HG03060 (cell line): ENCODE measurements at regions not wholly inside any gene's neighbourhood (a gene's known extent, or its start where the extent isn't known, plus 50 kb on each side); places are given as distances from the start of the nearest gene placed in this dataset.

Experiments used
- ATAC-seq: cut with Tn5 transposase; IDR thresholded peaks from one replicate; pipeline ENCODE4 v1.9.1; 2021; ENCODE audit warnings: low read depth, moderate number of reproducible peaks; ENCODE audit not compliant: unreplicated experiment

DNA sequence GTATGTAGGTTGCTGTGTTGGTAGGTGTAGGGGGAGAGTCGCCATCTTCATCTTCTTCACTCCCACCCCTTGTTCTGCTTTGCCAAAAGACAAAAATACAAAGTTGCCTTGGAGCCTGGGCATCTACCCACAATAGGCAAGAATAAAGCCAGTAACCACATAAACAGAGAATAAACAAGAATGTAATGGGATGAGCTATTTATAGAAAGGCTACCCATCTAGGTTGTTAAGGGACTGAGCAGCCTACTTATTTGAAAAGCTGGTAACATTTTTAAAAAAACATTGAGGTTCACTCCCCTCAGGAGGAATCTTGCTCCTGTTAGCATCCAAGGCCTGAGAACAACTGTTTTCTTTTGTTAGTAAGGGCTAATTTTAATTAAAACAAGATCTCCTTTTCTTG lies 301.4 kb upstream of the STXBP5 start:
- ATAC-seq = no peak

DNA sequence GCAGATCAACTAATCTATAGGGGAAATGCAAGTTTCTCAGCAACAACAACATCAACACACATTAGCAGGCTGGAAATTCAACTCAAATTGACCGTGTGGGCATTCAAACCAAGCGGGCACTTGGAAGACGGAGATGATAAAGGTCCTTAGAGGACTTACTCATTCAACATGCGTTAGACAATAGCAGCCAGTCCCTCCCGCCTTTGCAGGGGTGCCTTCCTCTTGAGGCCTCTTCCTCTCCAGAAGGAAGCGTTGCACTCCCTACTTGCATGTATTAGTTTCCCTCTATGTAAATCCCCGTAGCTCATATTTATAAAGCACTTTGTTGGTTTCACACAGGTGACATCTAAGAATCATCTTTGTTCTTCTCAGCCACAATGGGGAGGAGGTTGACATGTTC lies 300.8 kb upstream of the STXBP5 start:
- no peak for ATAC-seq

DNA sequence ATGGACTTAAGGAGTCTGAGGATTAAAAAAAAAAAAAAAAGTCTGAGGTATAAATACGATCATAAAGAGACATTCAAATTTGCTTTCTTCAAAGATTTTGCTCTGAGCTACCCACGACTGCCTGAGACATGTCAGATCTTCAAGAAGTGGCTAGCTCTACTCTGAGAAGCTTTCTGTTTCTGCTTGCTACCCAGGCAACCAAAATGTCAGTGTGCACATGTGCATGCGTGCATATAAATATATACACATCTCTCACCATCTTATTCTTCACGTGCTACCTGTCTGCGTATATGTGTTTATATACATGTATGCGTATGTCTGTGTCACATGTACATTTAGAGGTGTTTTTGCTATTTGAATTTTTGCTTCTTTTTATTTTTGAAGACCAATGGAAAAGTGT lies 299.6 kb upstream of the STXBP5 start:
- ATAC-seq = no peak

DNA sequence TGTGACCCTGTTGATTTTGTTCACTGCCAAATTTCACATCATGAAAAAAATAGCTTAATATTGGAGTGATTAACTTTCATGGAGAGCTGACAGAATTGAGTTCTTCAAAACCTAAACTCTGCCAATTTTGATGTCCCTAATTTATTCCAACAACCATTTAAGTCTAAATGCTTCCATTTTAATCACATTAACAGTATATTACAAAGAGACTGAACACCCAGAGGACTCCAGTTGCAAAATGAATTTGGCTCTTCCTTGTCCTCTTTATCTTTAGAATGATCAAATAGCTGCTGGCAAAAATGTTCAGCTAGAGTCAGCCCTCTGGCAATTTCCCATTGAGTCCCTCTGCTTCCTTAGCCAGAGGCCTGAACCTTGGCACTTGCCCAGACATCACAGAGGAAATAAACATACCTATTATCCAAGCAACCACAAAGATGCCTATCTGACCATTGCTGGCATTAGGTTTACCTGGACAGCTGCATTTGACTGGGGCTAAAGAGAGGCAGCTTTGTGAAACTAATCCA lies 299.0 kb upstream of the STXBP5 start:
- no peak for ATAC-seq

DNA sequence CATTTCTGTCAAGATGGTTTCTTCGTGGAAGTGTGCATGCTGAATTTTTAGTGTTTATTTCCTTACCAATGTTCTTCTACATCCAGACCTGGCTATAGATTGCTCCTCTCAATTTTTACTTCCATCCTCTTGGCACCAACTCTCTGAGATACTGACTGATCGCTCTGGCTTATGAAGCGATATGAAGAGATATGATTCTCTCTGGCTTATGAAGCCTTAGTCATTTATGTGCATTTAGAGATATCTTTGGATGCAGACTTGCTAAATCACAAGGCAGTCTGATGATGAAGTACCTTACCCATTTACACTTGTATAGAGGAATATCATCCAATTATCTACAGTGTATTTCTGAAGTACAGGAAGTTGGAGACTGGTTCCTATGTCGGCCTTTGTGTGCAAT lies 295.4 kb upstream of the STXBP5 start:
- no peak for ATAC-seq

DNA sequence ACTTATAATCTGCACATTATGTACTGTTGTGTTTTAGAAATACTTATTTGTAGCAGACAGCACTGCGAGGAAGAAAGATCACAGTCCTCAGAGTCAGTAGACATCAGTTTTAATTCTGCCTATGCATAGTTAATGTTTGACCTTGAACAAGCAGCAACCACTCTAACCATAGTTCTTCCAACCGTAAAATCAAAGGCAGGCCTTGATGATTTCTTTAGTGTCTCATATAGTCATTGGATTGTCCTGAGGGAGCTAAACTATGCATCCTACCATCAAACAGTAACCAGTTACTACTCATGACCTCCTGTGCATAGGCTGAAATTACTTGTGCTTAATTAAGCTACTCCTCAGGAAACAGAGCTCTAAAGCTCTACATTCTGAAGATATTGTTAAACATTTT lies 294.8 kb upstream of the STXBP5 start:
- ATAC-seq = no peak

DNA sequence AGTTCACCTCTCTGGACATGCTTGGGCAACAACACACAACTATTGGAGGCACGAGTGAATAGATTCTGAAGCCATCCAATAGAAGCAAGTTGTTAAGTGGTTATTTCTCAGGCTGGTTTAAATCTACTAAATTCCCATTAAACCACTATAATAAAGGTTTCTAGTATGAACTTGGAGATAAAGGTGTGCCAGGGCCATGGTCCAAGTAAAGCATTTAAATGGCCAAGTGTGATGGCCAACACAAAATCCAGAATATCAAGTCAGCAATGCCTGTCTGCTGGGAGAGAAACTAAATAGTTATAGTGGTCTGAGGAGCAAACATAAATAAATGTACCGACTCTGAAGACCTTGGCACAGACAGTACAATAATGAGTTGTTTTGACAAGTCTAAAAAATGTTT lies 294.3 kb upstream of the STXBP5 start:
- ATAC-seq = no peak

DNA sequence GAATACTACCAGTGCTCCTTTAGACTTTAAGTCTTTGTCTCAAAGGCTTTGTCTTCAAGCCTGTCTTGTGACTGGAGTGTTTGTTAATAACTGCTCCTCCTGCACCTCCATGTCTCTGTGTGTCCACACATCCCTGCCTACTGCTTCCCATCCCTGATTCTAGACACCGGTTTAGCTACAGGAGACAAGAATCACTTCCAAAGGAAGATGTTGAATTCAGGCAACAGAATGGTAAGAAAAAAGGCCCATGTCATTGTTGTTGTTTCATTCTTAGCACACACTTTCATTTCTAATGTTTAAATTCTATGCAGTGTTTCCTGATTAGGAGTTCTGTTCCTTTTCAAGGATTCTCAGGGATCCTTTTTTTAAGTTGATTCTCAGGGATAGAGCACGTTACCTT lies 293.6 kb upstream of the STXBP5 start:
- no peak for ATAC-seq

DNA sequence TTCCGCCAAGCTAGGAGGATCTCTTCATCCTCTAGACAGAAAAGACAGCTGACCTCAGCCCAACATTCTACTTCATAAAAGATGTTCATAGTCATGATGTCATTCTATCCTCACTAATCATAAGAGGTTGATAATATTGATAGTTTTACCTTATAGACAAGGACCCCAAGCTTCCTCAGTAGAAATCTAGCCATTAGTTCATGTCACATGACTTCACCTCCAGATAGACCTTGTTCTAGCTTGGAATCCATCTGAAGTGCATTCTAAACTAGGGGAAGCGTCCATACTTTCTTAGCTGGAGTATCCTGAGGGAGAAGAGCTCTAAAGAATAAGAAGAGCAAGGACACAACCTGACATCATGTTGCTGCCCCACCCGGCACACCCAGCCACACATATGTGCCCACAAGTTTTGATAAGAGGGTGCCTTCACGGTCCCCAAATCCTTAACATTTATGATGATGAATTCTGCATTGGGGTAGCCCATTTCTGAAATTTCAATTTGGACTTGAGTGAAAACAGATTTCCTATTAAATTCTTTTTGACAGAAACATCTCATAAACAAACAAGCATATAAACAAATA lies 292.5 kb upstream of the STXBP5 start:
- no peak for ATAC-seq

DNA sequence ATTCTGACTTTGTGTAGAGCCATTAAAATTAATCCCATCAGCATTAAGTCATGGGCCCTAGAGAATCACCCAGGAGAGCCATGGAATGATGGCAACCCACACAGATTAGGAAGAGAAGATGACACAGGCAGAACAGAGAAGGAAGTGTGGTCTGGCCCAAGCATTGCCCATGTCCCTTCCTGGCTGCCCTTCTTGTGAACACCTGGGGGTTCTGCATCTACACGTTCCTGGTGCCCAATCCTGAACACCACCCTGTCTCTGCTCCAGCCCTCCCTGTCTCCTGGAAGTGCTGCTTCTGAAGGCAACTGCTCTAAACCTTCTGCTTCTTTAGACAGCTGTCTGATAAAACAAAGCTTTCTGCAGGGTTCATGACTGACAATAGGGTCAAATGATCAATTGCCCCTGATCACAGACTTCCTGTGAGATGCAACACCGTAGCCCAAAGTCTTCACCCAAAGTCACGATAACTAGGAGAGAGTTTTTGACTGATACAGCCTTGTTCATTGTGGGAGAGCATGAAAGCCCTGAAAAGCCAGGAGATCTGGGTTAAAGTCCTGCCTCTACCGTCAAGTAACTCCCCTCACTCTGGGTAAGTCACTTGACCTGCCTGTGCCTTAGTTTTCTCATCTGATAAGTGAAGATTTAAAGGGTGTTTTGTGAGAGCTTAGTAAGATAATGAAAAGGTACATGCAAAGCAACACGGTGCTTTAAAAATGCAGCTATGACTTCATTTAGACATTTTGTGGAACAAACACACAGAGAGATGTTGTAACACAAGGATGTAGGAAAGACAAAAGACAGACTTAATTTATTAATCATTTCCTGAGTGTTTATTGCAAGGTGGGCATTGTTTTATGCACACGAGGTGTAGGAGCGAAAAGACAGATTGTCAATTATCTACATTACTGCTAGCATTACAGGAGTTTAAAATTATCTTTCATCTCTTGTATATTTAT lies 291.2 kb upstream of the STXBP5 start:
- ATAC-seq = no peak

DNA sequence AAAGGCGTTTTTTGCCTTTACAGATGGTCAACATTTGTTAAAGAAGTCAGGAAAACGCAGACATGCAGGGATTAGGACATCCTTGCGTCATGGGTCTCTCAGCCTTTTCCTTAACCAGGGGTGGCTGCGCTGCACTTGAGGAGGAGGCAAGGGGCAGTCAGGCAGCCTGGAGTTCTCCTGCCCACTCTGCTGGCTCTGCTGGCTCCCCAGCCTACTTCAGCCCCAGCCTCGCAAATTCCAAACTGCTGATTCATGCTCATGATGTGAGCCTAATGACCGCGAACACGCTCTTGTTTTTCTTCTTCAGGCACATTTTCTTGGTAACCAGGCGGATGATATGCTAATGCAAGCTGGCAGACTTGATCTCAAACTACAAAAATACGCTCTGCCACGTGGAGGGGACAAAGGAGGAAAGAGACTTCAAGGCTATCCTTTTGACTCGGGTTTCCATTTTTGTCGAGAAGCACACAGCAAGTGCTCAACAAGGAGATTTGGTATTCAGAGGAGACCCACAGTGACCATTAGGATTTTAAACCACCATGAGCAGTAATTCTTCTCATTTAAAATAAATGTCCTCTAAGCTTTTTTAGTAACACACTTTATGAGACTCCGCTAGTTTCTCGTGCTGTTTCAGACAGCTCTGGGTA lies 290.3 kb upstream of the STXBP5 start:
- ATAC-seq = no peak

DNA sequence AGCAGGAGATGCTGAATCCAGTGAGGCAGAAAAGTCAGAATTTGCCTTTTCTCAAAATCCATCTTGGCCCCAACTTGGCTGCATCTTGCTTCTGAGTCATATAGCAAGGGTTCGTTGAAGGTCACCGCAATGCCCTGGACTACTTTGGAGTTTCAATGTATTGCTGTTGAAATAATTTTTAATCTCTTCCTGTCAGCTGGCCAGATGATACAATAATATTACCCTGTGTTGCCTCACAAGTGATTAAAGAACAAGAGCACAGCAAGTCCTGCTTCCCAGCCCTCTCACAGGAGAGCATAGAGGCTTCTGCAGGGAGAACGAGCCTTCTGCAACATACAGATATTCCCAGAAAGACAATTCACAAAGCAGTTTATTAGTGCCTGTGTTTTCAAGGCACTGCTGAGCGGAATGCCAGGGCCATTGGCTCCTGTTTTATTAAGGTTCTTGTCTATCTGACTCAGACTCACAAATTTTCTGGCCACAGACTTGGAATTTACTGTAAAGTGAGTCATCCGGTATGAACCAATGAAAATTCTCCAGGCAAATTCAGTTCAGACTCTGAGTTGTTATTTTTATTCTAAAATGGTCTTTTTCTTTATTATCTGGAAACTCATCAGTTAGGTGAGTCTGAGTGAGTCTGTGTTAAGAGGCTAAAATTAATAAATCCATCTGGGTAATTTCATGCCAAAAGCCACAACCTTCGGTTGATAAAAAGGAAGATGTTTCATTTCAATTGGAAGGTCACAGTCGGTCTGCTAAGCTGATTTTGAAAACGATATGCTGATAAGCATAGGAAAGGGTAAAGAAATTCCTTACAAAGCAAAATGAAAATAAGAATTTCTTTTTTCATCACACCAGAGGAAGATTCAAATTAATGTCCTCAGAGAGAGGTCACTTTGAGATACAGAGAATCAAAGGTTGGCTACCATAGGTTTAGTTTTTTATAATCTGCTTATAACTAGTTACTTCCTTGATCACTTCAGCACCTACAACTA lies 289.4 kb upstream of the STXBP5 start:
- ATAC-seq = no peak

DNA sequence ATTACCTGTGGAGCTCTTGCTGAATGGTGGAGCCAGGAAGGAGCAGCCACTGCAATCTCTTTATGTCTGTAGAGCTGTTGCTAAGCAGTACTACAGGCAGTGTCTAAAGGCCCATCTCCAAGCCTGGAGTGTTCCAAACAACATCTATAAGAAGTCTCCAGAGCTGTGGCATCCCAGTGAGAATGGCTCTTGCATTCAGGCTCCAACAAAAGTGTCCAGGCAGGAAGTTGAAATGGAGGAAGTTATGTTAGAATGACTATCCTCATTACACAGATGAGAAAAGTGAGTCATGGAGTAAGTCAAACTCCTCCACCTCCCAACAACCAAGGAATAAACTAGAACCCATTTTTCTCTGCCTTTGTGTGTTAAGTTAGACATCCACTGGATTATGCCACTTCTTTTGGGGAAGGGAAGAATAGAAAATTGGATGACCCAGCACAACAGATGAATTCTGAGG lies 288.5 kb upstream of the STXBP5 start:
- no peak for ATAC-seq

DNA sequence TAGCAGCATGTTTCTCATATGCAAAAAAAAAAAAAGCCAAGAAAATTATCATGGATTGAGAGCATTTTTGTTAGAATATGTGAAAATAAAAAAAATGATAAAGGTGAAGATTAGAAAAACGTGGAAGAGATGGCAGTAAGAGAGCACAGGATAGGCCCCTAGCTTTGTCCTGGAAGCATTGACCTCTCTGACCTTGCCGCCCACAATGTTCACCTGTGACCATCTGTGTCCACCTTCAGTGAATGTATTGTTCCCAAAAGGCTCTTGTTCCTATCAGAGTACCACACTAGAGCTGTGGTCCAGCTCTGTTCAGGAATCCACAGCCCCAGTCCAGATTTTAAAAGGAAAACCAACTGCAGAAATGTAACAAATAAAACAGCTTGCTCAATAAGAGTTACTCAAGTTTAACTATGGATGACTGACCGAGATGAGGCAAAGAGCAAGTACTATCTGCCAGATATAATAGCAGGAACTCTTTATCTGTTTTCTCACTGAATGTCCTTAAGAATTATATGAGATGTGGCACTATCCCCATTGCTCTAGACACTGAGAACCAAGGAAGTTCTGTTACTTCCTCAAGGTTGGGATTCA lies 287.7 kb upstream of the STXBP5 start:
- no peak for ATAC-seq

DNA sequence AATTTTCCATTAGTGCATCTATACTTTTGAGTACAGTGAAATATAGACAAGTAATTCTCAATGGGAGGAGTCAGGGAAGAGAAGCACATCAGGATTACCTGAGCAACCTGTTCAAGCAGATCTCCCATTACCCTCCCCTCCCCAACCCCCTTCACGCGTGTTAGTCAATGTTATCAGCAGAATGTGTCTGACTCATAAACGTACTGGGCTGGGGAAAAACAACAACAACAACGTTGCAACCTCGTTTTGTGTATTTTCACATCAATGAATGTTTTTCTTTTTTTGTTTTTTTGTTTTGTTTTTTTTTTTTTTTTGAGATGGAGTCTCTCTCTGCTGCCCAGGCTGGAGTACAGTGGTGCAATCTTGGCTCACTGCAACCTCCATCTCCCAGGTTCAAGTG lies 287.0 kb upstream of the STXBP5 start:
- ATAC-seq = no peak

DNA sequence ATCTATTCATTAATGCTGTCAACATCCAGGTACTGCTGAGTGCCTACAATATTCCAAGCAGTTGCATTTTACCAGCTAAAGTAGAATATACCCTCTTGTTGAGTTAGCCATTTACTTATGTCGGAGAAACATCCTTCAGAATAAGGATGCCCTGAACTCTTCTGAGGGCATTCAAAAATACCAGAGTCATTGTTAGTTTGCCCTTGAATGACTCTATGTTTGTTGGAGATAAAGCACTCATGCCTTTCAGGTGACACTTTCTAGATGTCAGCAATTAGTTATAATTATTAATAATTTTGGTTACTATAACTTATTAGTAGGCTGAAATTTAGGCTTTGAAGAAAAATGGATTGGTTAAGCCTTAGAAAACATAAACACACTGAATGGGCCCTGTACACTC lies 286.2 kb upstream of the STXBP5 start:
- ATAC-seq = no peak

DNA sequence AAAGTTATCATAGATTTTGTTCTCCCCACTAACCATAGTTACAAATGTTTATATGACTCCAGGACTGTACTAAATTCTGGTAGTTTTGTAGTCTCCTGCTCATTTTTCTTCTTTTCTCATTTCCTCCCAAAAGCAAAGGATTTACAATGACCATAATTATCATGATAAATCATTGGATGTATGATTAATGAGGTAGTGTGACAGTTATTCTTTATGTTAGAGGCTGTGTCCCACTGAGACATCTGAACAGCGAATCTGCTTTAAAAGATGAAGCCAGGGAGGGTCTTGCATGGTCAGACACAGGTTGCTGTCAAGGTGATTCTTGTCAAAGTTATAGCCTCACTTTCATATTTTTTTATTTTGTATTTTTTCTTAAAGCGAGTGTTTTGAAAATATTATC lies 285.2 kb upstream of the STXBP5 start:
- ATAC-seq = no peak

DNA sequence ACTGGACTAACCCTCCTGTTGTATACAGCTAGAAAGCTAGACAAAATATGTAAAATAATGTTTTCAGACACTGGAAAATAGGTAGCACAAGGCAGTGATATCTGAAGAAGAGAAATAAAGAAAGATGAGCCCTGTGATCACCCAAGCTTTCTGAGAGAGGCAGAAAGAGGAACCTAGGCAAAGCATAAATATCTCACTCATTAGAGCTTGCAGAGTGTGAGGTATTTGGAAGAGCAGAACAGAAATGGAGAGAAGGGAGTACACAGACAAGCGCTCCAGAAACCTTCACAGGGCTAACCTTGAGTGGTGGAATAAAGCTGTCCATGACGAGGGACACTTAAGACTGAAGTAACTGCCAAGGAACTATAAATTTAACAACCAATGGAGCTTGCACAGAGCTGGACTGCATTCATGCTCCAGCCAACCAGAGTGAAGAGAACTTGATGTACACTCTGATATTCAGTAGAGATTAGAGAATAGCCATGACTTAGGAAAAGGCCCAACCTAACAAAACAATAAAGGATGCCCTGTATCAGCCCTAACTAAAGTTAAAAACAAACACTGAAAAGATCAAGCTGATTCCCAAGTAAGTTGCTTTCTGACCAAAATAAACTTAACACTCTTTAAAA lies 280.9 kb upstream of the STXBP5 start:
- no peak for ATAC-seq

DNA sequence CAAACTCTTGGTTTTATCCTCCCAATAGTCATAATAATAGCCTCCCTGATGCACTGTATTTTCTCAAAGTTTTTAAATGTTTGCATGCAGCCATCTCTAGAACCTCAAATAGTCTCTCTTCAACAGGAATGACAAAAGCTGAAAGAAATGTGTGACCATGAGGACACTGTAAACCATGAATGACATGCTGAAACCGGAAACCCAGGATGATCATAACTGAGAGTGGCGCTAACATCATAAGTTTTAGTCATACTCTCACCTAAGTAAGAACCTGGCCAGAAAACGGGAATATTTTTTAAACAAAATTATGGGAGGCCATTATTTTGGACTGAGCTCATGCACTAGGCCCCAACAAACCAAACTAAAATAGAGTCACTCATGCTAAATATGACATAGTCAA lies 278.4 kb upstream of the STXBP5 start:
- ATAC-seq = no peak
